Upper lobe of right lung (tissue), 1 donor: ENCODE measurements at regions not wholly inside any gene's neighbourhood (a gene's known extent, or its start where the extent isn't known, plus 50 kb on each side); places are given as distances from the start of the nearest gene placed in this dataset.

Experiments
- ATAC-seq: fragments of 200-7000 bp; cut with Tn5 transposase; one replicate; pipeline ENCODE4 v1.9.1; 2020; ENCODE audit warnings: mild to moderate bottlenecking, moderate library complexity
- DNase-seq: peaks from one replicate; pipeline ENCODE4 v3.0.0-alpha.2; 2020
- H3K27ac ChIP-seq: fragments of 200-600 bp; one replicate; pipeline ENCODE4 v1.8.0; 2022
- H3K27me3 ChIP-seq: fragments of 200-600 bp; one replicate; pipeline ENCODE4 v1.8.0; 2022; ENCODE audit warnings: mild to moderate bottlenecking
- H3K36me3 ChIP-seq: fragments of 200-600 bp; one replicate; pipeline ENCODE4 v1.8.0; 2022
- H3K4me1 ChIP-seq: fragments of 200-600 bp; one replicate; pipeline ENCODE4 v1.8.0; 2022
- H3K4me3 ChIP-seq: fragments of 200-600 bp; one replicate; pipeline ENCODE4 v1.8.0; 2022; ENCODE audit warnings: mild to moderate bottlenecking
- H3K9me3 ChIP-seq: fragments of 200-600 bp; one replicate; pipeline ENCODE4 v1.8.0; 2022
- CTCF ChIP-seq: fragments of 200-600 bp; IDR thresholded peaks from one replicate; pipeline ENCODE4 v1.8.0; 2022; ENCODE audit warnings: antibody characterized with exemption
- intact Hi-C: fragments of 100-400 bp; cut with DNase I; formaldehyde crosslinking; loops from one replicate; pipeline ENCODE4 v1.11.0; 2022
- donor health status: DM: no; HTN: yes; CAD: no; lungs with severe emphysema.

- H3K9me3 ChIP-seq: no peaks in the 10 kb centered on the region
- H3K4me1 ChIP-seq: no peaks in the 10 kb centered on the region
- intact Hi-C loops: no loop called here
These were observed 415.6 kb upstream of the FBXO33 start for GRCh38 chr14:39847852-39848251.

GRCh38 chr14:39847194-39847593 is 415.0 kb upstream of the FBXO33 start:
- Histone ChIP-seq H3K9me3 (no peaks in the 10 kb centered on the region), H3K36me3 (no peaks in the 10 kb centered on the region), H3K27me3 (no peaks in the 10 kb centered on the region), H3K4me1 (no peaks in the 10 kb centered on the region), H3K4me3 (no peak overlapping the region), H3K27ac (no peak overlapping the region)
- DNase-seq: no peak
- intact Hi-C loops: no loop called here
- no peak for ATAC-seq
- no peak for TF ChIP-seq CTCF

More at GRCh38 chr14:39847852-39848251, 415.6 kb upstream of the FBXO33 start:
- ATAC-seq: no peak
- DNase-seq: no peak
- Histone ChIP-seq H3K27ac (no peak overlapping the region), H3K36me3 (no peaks in the 10 kb centered on the region), H3K27me3 (no peaks in the 10 kb centered on the region), H3K4me3 (no peak overlapping the region)
- no peak for TF ChIP-seq CTCF

- no peak overlapping the region for H3K27ac ChIP-seq
- no peak for TF ChIP-seq CTCF
These were observed 411.6 kb upstream of the FBXO33 start for GRCh38 chr14:39843881-39844280.

GRCh38 chr14:39841088-39841487 is 408.9 kb upstream of the FBXO33 start:
- H3K4me1 ChIP-seq: no peaks in the 10 kb centered on the region
- intact Hi-C loops: no loop called here
- no peaks in the 10 kb centered on the region for H3K9me3 ChIP-seq
- DNase-seq (no peak), ATAC-seq (no peak)
- no peak overlapping the region for H3K4me3 ChIP-seq
- no peak overlapping the region for H3K27ac ChIP-seq
- no peaks in the 10 kb centered on the region for H3K27me3 ChIP-seq
- no peaks in the 10 kb centered on the region for H3K36me3 ChIP-seq
- no peak for TF ChIP-seq CTCF

More at GRCh38 chr14:39843881-39844280, 411.6 kb upstream of the FBXO33 start:
- H3K9me3 ChIP-seq: no peaks in the 10 kb centered on the region
- no peaks in the 10 kb centered on the region for H3K4me1 ChIP-seq
- H3K27me3 ChIP-seq: no peaks in the 10 kb centered on the region
- intact Hi-C loops: no loop called here
- no peak for DNase-seq
- no peaks in the 10 kb centered on the region for H3K36me3 ChIP-seq
- H3K4me3 ChIP-seq: no peak overlapping the region
- no peak for ATAC-seq

- H3K36me3 ChIP-seq: no peaks in the 10 kb centered on the region
- H3K4me1 ChIP-seq: no peaks in the 10 kb centered on the region
- H3K4me3 ChIP-seq: no peak overlapping the region
- no peak for ATAC-seq
- no peak overlapping the region for H3K27ac ChIP-seq
- no peak for TF ChIP-seq CTCF
- no peaks in the 10 kb centered on the region for H3K27me3 ChIP-seq
- intact Hi-C loops: no loop called here
- H3K9me3 ChIP-seq: no peaks in the 10 kb centered on the region
- no peak for DNase-seq
These were observed 395.8 kb upstream of the FBXO33 start for GRCh38 chr14:39827901-39828655.
